Breast epithelium (tissue), 4 donors: ENCODE measurements at regions not wholly inside any gene's neighbourhood (a gene's known extent, or its start where the extent isn't known, plus 50 kb on each side); places are given as distances from the start of the nearest gene placed in this dataset.

Source experiments
- DNase-seq, 2 donors: peaks; one replicate each; pipeline ENCODE4 v3.0.0-alpha.2; 2019; ENCODE audit warnings: low spot score in 2 of 2
- H3K27ac ChIP-seq, 2 donors: fragments of 200-600 bp; sonication (generic) in 1 of 2; one replicate each; pipeline ENCODE4 v1.5.1; 2016 to 2019; ENCODE audit warnings: mild to moderate bottlenecking in 1 of 2
- H3K27me3 ChIP-seq, 2 donors: fragments of 200-600 bp; sonication (generic) in 1 of 2; one replicate each; pipeline versions ENCODE4 v1.5.1 to v1.6.0; 2017 to 2019; ENCODE audit warnings: control low read depth in 1 of 2, mild to moderate bottlenecking in 1 of 2
- H3K36me3 ChIP-seq: fragments of 200-600 bp; one replicate; pipeline ENCODE4 v1.5.1; 2019
- H3K4me1 ChIP-seq, 2 donors: fragments of 200-600 bp; sonication (generic); one replicate each; pipeline ENCODE4 v1.5.1; 2016 to 2019; ENCODE audit warnings: control low read depth in 1 of 2
- H3K4me3 ChIP-seq, 3 donors: fragments of 200-600 bp; sonication (generic); 1 replicate in 2 of 3; 2 replicates in 1 of 3; pipeline ENCODE4 v1.5.1; 2016 to 2019; ENCODE audit warnings: mild to moderate bottlenecking in 3 of 3, moderate library complexity in 2 of 3
- H3K9me3 ChIP-seq, 2 donors: fragments of 200-600 bp; sonication (generic) in 1 of 2; one replicate each; pipeline ENCODE4 v1.5.1; 2016 to 2019; ENCODE audit warnings: control low read depth in 1 of 2
- CTCF ChIP-seq, 3 donors: fragments of 450-650 bp; IDR thresholded peaks; one replicate each; pipeline ENCODE4 v1.5.1; 2016 to 2017; ENCODE audit warnings: antibody characterized with exemption in 3 of 3, mild to moderate bottlenecking in 3 of 3, moderate library complexity in 3 of 3
- POLR2A ChIP-seq: fragments of 450-650 bp; IDR thresholded peaks from one replicate; pipeline ENCODE4 v1.6.1; 2016; ENCODE audit warnings: antibody characterized with exemption, mild to moderate bottlenecking, moderate library complexity
- POLR2AphosphoS5 ChIP-seq, 3 donors: sonication (generic); formaldehyde crosslinking; IDR thresholded peaks; one replicate each; pipeline ENCODE4 v1.6.1; 2017; ENCODE audit warnings: antibody characterized with exemption in 3 of 3
- intact Hi-C: fragments of 100-400 bp; cut with DNase I; formaldehyde crosslinking; loops from one replicate; pipeline ENCODE4 v1.15.1; 2023; ENCODE audit warnings: low total_unique reads

DNA sequence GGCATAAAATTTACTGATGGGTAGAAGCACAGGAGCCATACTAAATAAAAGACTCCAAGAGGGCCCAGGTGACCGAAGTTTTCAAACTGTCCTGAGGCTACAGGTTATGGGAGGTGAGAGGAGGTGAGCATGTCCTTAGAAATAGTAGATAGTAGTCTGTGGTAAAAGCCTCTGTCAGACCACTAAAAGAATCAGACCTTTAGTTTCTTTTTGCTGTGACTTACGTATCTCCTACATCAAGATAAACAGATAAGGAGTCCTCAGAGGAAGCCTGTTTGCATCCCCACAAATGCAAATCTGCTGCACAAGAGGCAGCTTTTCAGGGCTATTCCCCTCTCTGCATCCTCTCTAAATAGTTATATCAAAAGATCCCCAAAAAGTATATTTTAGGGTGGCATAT is 711.6 kb upstream of the SLITRK6 start:
- H3K27me3 ChIP-seq, result no peaks in the 10 kb centered on the region
- no peak overlapping the region for H3K4me3 ChIP-seq
- no peak for DNase-seq
- no peak overlapping the region for H3K27ac ChIP-seq
- no peaks in the 10 kb centered on the region for H3K9me3 ChIP-seq
- TF ChIP-seq CTCF (IDR thresholded peaks at IDR 0.05) (no peak), POLR2A (no peak), POLR2AphosphoS5 (IDR thresholded peaks at IDR 0.05) (no peak)
- intact Hi-C loops, result no loop called here
- H3K36me3 ChIP-seq, result no peaks in the 10 kb centered on the region
- no peaks in the 10 kb centered on the region for H3K4me1 ChIP-seq

DNA sequence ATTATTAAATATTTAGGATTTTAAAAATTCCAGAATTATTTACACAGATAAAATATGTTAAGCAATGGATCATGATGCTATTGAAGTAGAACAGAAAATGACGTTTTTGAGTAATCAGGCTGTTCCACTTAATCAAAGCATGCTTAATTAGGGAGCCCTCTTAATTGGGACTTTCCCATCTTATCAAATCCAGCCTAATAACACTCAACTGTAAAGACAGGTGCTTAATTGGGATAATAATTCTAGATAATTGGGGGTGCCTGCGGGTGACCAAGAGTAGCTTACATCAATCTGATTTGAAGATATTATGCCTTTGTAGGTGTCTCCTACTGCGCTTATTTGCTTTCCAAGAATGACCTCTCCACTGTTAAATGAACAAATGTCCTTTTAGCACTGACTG is 742.2 kb upstream of the SLITRK6 start:
- Histone ChIP-seq H3K27me3 (no peaks in the 10 kb centered on the region), H3K9me3 (no peaks in the 10 kb centered on the region), H3K36me3 (no peaks in the 10 kb centered on the region), H3K4me3 (no peak overlapping the region), H3K27ac (no peak overlapping the region), H3K4me1 (no peaks in the 10 kb centered on the region)
- TF ChIP-seq POLR2AphosphoS5 (IDR thresholded peaks at IDR 0.05) (no peak), CTCF (IDR thresholded peaks at IDR 0.05) (no peak), POLR2A (no peak)
- intact Hi-C loops, result no loop called here
- no peak for DNase-seq

- no peaks in the 10 kb centered on the region for H3K9me3 ChIP-seq
- DNase-seq, result no peak
- intact Hi-C loops, result no loop called here
- no peaks in the 10 kb centered on the region for H3K4me1 ChIP-seq
- H3K27ac ChIP-seq, result no peak overlapping the region
- H3K27me3 ChIP-seq, result no peaks in the 10 kb centered on the region
- H3K36me3 ChIP-seq, result no peaks in the 10 kb centered on the region
- H3K4me3 ChIP-seq, result no peak overlapping the region
- TF ChIP-seq CTCF (IDR thresholded peaks at IDR 0.05), result no peak
- TF ChIP-seq POLR2AphosphoS5 (IDR thresholded peaks at IDR 0.05), result no peak
- TF ChIP-seq POLR2A, result no peak
These were observed 754.8 kb upstream of the SLITRK6 start for GRCh38 chr13:86554066-86554465.

- H3K4me1 ChIP-seq, result no peaks in the 10 kb centered on the region
- no peaks in the 10 kb centered on the region for H3K36me3 ChIP-seq
- H3K9me3 ChIP-seq, result no peaks in the 10 kb centered on the region
- no peak overlapping the region for H3K27ac ChIP-seq
- no peak for TF ChIP-seq POLR2A
- TF ChIP-seq POLR2AphosphoS5 (IDR thresholded peaks at IDR 0.05), result no peak
- no peak for TF ChIP-seq CTCF (IDR thresholded peaks at IDR 0.05)
- intact Hi-C loops, result no loop called here
- H3K4me3 ChIP-seq, result no peak overlapping the region
- H3K27me3 ChIP-seq, result no peaks in the 10 kb centered on the region
- no peak for DNase-seq
These were observed 760.7 kb upstream of the SLITRK6 start for GRCh38 chr13:86559901-86560300.

- no peak overlapping the region for H3K4me3 ChIP-seq
- intact Hi-C loops, result no loop called here
- no peaks in the 10 kb centered on the region for H3K9me3 ChIP-seq
- H3K27me3 ChIP-seq, result no peaks in the 10 kb centered on the region
- DNase-seq, result no peak
- H3K27ac ChIP-seq, result no peak overlapping the region
- TF ChIP-seq CTCF (IDR thresholded peaks at IDR 0.05) (no peak), POLR2A (no peak), POLR2AphosphoS5 (IDR thresholded peaks at IDR 0.05) (no peak)
- no peaks in the 10 kb centered on the region for H3K4me1 ChIP-seq
- H3K36me3 ChIP-seq, result no peaks in the 10 kb centered on the region
These were observed 763.6 kb upstream of the SLITRK6 start for GRCh38 chr13:86562866-86563265.
